GM19035 (cell line): ENCODE measurements at regions not wholly inside any gene's neighbourhood (a gene's known extent, or its start where the extent isn't known, plus 50 kb on each side); places are given as distances from the start of the nearest gene placed in this dataset.
"Not testable (repeated sequence)": the region's sequence is repeated elsewhere in the genome, so short reads cannot be mapped to it uniquely, and the experiment has no call there.

Source experiments
- ATAC-seq: cut with Tn5 transposase; IDR thresholded peaks from one replicate; pipeline ENCODE4 v1.9.1; 2021; ENCODE audit not compliant: unreplicated experiment

DNA sequence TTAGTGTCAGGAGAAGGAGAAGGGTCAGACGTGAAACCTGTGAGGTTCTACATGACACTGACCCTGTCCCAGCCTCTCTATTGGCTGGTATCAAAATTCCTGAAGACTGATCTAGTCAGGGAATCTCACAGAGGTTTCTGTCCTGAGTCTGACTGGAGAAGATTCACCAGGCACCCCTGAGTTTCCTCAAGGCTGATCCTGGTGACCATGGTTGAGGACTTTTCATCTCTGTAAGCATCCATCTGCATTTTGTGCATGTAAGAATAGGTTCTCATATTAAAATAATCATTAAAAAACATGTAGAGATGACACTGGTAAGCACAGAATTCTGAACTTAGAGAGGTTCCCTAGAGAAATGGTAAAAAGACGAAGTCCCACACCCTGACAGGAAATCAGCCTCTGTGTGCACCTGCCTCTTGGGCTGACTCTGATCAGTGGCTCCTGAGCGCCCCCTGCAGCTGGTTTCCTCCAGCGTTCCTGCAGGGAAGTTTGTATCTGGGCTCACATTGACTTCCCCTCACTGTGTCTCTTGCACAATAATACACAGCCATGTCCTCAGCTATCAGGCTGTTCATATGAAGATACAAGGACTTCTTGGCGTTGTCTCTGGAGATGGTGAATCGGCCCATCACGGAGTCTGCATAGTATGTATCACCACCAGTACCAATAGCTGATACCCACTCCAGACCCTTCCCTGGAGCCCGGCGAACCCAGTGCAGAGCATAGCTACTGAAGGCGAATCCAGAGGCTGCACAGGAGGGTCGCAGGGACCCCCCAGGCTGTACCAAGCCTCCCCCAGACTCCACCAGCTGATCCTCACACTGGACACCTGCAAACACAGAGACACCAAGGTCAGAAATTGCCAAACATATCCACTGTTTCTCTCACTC lies 991.9 kb downstream of the TMEM121 start:
- no peak for ATAC-seq

- not testable (repeated sequence) for ATAC-seq
Measured at GRCh38 chr14:106522118-106522517, 995.7 kb downstream of the TMEM121 start.

- ATAC-seq, result no peak
Measured at GRCh38 chr14:106522990-106523389, 996.6 kb downstream of the TMEM121 start.

DNA sequence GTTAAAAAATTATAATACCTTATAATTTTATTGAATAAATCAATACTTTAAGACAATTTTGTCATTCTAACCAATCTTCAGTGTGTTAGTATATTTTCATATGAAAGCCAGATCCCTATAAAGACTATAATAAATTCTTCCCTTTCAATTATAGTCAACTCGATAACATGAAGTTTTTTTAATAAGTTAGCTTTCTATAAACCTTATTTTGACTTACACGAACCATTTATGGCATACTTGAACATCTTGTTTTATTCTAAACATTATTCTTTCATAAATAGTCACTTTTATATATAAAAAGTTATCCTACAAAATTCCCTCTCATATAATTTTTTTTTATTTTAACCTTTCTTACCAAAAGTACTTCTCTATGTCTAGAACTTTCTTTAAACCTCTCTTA lies 1002.3 kb downstream of the TMEM121 start:
- no peak for ATAC-seq

- no peak for ATAC-seq
Measured at GRCh38 chr14:106530031-106530422, 1003.6 kb downstream of the TMEM121 start.

DNA sequence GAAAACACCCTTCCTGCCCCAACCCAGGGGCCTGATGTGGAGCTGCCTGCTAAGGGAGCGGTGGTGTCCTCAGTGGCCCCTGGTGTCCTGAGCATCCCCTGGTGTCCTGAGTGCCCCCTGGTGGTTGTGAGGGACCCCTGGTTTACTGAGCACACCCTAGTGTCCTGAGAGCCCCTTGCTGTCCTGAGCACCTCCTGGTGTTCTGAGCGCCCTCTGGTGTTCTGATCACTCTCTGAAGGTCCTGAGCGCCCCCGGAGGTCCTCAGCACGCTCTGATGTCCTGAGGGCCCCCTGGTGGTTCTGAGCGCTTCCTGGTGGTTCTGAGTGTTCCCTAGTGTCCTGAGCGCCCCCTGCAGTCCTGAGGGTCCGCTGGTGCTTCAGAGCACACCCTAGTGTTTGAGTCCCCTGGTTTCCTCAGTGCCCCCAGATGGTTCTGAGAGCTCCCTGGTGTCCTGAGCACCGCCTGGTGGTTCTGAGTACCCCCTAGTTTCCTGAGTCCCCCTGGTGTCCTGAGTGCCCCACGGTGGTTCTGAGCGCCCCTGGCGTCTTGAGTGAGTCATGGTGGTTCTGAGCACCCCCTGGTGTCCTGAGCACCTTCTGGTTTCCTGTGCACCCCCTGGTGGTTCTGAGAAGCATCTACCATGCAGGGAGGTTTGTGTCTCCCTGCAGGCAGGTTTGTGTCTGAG lies 1004.2 kb downstream of the TMEM121 start:
- no peak for ATAC-seq

- not testable (repeated sequence) for ATAC-seq
Measured at GRCh38 chr14:106537597-106537996, 1011.2 kb downstream of the TMEM121 start.

- ATAC-seq, result no peak
Measured at GRCh38 chr14:106538201-106538600, 1011.8 kb downstream of the TMEM121 start.

GRCh38 chr14:106547735-106548434 lies 1021.5 kb downstream of the TMEM121 start:
- ATAC-seq, result no peak

DNA sequence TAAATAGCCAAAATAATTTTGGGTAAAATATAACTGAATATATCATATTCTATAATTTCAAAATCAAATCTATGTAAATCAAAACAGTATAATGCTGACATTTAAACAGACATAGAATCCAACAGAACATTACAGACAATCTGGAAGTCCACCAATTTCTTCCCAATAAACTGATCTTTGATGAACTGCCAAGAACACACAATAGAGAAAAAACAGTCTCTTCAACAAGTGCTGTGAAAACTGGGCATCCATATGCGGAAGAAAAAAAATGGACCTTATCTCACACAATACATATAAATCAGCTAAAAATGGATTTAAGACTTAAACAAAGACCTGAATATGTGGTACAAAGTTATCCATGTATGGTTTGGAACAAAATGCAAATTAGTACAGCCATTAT lies 1022.7 kb downstream of the TMEM121 start:
- ATAC-seq, result no peak

- ATAC-seq, result no peak
Measured at GRCh38 chr14:106551265-106551664, 1024.9 kb downstream of the TMEM121 start.

- ATAC-seq, result not testable (repeated sequence)
Measured at GRCh38 chr14:106556211-106556610, 1029.8 kb downstream of the TMEM121 start.

- ATAC-seq, result no peak
Measured at GRCh38 chr14:106556665-106557289, 1030.4 kb downstream of the TMEM121 start.

GRCh38 chr14:106562451-106562850 lies 1036.1 kb downstream of the TMEM121 start:
- no peak for ATAC-seq

DNA sequence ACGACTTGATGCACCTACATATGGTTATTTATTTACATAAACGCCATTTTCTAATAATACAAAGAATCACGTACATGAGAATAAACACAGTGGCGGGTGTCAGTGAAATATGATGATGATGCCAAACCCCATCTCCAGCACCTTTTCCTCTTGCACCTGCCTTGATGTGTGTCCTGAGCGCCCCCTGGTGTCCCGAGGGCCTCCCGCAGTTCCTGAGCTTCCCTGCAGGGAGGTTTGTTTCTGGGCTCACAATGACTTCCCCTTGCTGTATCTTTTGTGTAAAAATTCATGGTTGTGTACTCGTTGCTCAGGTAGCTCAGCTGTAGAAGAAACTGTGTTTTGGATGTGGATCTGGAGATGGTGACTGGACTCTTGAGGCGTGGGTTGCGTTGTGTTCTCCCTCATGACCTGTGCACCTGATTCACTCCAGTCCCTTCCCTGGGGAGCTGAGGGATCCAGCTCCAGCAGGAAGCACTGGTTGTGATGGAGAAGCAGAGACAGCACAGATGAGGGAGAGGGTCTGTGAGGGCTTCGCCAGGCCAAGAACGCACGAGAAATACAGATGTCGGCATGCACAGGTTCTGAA lies 1037.8 kb downstream of the TMEM121 start:
- ATAC-seq, result no peak

DNA sequence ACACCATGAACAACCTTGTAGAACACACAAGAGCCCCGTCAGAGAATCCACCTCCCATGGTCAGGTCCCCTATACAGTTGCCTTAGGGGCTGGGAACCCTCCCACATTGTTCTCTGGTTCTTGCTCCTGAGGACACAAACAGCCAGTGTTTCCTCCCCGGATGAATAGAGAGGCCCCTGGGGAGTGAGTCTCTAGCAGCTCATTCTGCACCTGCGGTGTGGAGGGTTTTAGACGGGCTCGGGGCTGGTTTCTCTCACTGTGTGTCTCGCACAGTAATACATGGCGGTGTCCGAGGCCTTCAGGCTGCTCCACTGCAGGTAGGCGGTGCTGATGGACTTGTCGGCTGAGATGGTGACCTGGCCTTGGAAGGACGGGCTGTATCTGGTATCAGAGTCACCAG lies 1052.1 kb downstream of the TMEM121 start:
- ATAC-seq, result no peak

DNA sequence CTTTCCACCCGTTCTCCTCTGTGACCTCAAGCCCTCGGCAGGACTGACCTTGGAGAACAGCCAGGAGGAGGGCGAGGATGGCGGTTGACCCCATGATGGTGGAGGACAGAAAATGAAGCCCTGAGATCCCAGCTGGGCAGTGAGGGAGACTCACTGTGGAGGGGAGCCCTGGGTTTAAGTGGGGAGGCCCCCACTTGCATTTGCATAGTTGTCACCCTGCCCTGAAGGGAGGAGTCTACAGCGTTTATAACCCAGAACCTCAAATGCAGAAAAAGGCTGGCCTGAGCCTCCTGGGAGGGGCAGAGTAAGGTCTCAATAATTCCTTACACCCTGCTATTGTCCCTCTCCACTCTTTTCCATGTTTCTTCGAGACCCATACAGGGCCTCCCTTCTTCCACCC lies 1052.7 kb downstream of the TMEM121 start:
- no peak for ATAC-seq

DNA sequence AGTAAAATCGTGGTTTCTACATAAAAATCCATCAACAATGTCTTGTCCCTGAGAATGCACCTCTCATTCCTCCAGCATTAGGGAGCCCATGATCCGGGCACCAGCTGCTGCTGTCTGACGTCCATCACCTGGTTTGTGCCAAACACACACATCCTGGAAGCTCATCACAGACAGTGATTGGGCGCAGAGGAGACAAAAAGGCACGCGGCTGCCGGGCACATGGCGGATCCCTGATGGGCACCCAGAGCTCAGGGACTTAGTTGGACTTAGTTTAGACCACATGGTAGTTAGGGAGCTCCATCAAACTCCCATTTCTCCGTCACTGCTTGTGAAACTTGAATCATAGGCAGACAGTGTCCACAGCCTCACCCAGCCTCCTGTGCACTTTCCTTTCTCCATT lies 1059.3 kb downstream of the TMEM121 start:
- ATAC-seq, result no peak

- ATAC-seq, result peak; percentile 56
Measured at GRCh38 chr14:106586098-106586704, 1059.8 kb downstream of the TMEM121 start.

DNA sequence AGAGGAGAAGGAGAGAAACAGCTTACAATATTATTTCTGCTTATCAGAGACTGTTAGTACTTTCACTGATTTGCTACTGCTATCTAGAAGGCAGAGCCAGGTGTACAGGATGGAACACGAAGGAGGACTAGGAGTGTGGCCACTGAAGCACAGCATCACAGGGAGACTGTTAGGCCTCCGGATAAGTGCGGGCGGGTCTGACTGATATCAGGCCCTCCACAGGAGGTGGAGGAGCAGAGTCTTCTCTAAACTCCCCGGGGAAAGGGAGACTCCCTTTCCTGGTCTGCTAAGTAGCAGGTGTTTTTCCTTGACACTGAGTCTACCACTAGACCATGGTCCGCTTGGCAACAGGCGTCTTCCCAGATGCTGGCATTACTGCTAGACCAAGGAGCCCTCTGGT lies 1065.2 kb downstream of the TMEM121 start:
- not testable (repeated sequence) for ATAC-seq
